GM19397 (cell line): ENCODE measurements at regions not wholly inside any gene's neighbourhood (a gene's known extent, or its start where the extent isn't known, plus 50 kb on each side); places are given as distances from the start of the nearest gene placed in this dataset.
"Not testable (repeated sequence)": the region's sequence is repeated elsewhere in the genome, so short reads cannot be mapped to it uniquely, and the experiment has no call there.

Source experiments
- ATAC-seq: cut with Tn5 transposase; IDR thresholded peaks from one replicate; pipeline ENCODE4 v1.9.1; 2021; ENCODE audit warnings: mild to moderate bottlenecking, moderate library complexity; ENCODE audit not compliant: unreplicated experiment

DNA sequence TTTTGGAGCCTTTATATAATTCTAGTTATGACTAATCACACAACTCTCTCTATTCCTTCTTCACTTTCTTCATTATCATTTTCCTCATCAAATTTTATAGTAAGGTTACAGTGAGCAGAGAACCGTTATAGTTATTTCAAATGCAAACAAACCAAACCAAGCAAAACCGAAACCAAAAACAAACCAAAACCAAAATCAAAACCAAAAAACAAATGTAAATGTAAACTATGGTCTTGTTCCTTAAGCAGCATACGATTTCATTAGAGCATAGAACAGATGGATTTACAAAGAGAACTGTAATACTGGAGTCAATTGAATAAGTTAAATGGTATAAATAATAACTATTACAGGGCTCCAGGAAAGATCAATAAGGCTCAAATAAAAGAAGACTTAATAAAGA is 447.1 kb downstream of the LRRC70 start:
- ATAC-seq: no peak

DNA sequence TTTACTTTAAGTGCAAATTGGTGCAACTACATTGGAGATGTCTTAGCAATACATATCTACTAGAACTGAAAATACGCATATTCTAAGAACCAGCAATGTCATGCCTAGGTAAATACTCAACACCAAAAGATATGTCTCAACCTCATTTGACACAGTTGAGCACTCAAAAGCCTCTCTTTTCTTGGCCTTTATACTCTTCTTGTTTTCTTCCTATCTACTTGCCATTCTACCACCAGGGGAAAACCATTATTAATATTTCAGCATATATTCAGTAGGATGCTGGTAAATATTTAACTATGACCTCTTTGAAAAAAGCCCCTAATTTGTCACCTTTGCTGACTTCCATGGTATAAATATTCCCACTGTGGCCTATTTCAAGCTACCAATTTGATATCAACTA is 443.8 kb downstream of the LRRC70 start:
- peak; percentile 60 for ATAC-seq

DNA sequence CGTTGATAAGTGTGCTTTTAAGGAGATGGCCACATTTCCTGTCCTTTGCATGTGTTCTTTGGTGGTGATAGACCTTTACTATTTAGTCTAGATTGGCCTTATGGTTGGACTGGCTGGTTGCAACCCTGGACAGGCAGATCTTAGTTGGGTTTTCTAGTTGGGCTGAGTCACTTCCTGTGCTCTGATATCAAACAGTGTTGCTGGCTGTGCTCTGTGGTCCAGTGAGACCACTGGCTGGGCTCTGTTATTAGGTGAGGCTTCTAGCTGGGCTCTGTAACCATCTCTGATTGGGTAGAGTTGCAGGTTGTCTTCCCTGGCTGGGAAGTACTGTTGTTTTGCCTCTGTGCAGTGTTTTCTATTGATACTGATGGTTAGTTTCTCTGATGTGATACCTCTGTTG is 432.5 kb downstream of the LRRC70 start:
- no peak for ATAC-seq

DNA sequence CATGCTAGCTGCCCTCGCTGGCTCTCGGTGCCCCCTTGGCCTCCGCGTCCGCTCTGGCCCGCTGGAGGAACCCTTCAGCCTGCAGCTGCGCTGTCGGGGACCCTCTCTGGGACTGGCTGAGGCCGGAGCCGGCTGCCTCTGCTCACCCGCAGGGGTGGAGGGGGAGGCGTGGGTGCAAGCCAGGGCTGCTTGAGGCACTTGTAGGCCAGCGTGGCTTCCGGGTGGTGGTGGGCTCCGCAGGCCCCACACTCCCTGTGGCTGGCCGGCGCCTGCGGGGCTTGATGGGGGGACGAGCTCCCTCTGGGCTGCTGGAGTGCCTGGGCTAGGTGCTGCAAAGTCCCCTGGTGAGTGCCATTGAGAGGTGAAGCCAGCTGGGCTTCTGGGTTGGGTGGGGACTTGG is 429.6 kb downstream of the LRRC70 start:
- ATAC-seq: no peak

DNA sequence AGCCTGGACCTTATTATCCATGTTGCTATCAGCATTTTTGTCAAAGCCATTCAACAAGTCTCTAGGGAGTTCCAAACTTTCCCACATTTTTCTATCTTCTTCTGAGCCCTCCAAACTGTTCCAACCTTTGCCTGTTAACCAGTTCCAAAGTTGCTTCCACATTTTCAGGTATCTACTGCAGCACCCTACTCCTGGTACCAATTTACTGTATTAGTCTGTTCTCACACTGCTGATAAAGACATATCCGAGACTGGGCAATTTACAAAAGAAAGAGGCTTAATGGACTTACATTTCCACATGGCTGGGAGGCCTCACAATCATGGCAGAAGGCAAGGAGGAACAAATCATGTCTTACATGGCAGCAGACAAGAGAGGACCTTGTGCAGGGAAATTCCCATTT is 416.2 kb downstream of the LRRC70 start:
- not testable (repeated sequence) for ATAC-seq

DNA sequence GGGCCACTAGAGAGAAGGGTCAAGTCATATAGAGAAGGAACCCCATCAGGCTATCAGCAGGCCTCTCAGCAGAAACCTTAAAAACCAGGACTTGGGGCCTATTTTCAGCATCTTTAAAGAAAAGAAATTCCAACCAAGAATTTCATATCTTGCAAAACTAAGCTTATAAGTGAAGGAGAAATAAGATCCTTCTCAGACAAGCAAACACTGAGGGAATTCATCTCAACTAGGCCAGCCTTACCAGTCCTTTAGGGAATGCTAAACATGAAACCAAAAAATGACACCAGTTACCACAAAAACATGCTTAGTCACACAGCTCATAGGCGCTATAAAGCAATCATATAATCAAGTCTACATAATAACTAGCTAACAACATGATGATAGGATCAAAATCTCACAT is 407.1 kb downstream of the LRRC70 start:
- ATAC-seq: no peak

DNA sequence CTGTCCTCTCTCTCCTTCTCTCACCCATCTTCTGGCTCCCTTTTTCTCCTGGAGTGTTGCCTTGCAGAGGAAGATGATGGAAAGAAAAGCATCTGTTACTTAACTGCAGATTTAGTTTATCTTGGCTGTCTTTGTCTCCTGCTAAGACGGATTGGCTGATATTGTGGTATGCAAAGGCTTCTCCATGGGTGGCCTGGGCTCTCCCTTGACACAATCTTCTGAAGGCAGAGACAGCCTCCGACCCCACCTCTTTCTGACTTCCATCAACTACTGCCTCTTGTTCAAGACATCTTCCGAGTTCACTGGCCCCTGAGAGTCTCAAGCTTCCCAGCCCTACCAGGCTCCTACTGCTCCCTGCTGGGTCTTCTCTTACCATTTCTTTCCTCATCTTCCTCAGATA is 403.7 kb downstream of the LRRC70 start:
- no peak for ATAC-seq

DNA sequence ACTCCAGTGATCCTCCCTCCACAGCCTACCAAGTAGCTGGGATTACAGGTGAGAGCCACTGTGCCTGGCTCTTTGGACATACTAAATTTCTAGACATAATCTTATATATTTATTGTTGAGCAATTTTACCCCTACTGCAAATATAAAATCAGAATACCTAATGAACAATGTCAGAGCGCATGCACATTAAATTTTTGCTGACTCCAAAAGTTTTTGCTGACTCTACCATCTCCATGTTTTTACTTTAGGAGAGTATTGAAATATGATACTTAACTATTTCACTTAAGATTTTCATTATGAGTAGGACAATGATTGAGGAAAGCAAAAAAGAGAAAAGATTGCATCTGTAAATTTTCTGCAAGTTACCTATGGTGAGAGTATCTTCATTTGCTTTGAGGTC is 402.3 kb downstream of the LRRC70 start:
- no peak for ATAC-seq

DNA sequence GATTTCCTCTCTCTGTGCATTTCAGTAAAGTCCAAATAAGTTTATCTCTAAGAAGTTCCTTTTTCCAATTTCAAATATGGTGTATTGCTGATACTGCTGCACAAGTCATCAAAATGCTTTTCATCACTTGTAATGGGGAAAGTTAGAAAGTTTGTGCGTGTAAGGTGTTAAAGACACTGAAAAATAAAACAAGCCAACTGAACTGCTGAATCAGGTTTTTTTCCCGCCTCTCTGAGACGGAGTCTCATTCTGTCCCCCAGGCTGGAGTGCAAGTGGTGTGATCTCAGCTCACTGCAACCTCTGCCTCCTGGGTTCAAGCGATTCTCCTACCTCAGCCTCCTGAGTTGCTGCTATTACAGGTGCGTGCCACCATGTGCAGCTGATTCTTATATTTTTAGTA is 400.9 kb downstream of the LRRC70 start:
- ATAC-seq: no peak

DNA sequence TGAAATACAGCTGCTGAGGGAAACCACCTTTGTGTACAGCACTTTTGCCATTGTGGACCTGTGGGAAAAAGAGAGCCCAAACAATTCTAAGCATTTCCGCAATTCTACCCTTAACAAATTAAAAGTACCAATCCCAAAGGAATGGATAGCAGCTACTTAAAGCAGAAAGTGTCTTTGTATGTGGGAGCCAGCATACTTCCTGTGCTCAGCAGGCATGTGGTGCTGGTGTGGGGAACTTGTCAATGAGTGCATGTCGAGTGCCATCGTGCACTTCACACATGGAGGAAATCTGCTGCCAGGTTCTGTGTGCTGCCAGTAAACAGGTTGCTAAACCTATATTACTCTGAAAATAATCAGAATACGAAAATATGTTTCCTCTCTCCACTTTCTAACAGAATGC is 399.0 kb downstream of the LRRC70 start:
- no peak for ATAC-seq

DNA sequence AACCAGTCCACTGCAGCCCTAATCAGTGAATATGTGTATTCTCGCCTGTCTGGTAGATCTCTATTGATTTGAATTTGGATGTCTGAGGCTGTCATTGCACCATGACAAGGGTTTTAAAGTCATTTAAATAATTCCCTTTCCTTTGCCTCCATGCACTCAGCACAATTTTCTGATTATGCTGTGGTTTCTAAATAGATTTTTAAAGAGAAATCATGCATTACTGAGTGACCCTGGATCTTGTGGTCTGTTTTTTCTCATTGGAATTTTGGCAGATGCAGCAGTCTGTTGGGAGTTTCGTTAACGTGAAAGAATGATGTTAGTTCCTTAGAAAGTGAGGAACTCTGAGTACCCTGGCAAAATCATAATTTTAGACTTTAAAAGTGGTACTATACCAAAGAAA is 396.0 kb downstream of the LRRC70 start:
- ATAC-seq: no peak

DNA sequence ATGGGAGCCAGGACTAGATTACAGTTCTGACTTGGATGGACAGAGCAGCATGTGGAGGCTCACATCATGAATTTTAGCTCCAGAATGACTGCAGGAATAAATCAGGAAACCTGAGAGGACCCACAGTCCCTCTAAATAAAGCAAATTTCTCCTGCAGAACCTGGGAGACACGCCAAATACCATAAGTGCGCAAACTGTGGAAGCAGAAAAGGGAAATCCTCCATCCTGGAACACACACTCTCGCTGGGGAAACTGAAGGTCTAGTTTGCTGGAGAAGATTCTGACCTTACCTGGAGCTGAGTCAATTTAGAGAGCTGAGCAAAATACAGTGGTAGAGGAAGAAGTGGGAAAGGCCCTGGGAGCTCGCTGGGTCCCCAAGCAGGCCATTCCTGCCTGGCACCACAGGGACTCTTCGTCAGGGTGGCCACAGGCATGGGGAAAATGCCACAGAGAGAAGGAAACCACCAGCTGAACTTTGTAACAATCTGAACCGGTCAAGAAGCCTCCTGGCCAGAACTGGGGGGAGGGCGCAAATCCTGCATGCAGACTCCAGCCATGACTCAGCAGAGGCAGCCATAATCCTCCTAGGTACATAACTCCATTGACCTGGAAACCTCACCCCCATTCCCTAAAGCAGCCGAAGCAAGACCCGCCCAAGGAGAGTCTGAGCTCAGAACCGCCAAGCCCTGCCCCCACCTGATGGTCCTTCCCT is 390.9 kb downstream of the LRRC70 start:
- ATAC-seq: no peak

DNA sequence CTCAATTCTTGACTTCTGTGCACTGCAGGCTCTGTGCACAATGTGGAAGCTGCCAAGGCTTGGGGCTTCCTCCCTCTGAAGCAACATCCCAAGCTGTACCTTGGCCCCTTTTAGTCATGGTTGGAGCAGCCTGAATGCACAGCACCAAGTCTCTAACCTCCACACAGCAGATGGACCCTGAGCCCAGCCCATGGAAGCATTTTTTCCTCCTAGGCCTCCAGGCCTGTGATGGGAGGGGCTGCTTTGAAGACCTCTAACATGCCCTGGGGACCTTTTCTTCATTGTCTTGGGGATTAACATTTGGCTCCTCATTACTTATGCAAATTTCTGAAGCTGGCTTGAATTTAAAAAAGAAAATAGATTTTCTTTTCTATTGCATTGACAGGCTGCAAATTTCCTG is 385.8 kb downstream of the LRRC70 start:
- ATAC-seq: no peak

DNA sequence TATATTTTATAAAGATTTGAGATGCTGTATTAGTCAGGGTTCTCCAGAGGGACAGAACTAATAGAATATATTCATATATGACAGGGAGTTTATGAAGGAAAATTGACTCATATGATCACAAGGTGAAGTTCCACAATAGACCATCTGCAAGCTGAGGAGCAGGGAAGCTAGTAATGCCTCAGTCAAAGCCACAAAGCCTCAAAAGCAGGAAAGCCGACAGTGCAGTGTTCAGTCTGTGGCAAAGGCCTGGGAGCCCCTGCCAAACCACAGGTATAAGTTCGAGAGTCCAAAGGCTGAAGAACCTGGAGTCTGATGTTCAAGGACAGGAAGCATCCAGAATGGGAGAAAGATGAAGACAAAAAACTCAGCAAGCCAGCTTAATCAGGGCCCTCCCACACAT is 382.2 kb downstream of the LRRC70 start:
- ATAC-seq: no peak

DNA sequence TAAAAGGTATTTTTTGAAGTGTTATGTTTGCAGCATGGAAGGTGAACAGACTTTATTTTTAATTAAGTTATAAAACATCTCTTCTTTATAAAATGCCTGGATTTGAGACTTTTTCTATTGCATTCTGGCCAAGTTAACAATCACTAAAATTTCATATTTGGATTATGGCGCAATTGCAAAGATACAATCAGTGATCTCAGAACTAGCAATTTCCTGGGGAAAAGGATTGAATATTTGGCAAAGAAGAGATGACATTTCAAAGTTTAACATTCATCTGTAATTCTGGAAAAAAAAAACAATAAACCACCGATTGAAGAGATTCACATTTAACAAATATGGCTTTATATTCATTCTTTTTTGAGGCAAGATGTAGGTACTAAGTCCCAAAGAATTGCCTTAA is 378.0 kb downstream of the LRRC70 start:
- no peak for ATAC-seq

DNA sequence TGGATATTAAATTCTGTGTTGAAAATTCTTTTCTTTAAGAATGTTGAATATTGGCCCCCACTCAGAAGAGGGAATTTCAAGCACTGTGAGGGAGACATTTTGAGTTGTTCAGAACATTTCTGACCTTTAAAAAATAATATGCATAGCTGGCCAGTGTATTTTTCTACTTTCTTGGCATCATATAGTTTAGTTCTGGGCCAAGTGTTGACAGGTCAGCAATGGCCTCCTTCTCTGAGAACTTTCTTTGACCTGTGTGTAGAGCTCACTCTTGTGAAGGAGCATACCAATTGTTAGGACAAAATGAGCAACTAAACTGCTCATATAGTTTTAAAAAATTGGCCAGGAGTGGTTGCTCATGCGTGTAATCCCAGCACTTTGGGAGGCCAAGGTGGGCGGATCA is 376.0 kb downstream of the LRRC70 start:
- ATAC-seq: no peak

DNA sequence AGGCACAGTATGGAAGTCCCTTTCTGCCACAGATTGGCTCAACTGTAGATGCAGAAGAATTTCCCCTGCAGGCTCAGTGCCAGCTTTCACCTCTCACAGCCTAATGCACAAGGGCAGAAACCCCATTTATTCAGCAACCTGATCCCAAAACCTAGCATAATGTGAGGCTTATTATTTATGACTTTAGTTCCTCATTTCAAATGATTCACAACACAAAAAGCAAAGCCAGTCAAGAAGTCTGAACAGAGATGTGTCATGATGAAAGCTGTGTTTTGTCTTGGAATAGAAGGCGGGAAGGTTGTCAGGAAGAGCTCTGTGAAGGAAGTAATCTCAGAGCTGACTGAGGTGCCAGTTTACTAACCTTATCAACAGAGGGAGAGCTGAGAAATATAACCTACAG is 369.7 kb downstream of the LRRC70 start:
- ATAC-seq: no peak

DNA sequence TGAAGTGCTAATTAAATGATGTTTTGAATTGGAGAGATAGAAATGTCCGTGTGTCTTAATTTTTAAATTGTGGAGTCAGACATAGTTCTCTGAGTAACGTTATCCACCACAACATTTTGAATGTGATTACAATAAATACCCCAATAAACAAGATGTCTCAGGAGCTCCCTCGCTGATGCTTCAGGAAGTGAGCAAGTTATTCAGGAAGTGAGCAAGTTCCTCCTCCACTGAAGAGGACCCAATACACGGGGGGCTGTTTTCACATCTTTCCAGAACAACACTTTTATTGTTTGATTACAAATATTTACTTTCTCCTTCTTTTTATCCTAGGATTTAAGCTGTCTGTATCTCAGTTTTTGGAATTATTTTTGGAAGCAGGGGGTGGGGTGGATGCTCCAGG is 363.8 kb downstream of the LRRC70 start:
- ATAC-seq: no peak

DNA sequence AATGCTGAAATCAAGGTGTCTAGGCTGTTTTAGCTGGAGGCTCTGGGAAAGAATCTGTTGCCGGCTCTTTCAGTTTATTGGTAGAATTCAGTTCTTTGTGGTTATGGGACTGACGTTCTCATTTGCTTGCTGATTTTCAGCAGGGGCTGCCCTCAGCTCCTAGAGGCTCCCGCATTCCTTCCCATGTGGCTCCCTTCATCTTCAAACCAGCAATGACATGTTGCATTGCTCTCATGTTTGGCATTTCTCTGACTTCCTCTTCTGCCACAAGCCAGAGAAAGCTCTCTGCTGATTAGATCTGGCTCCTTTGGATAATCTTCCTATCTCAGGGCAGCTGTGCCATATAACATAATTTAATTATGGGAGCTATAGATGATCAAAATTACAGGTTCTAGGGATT is 360.3 kb downstream of the LRRC70 start:
- ATAC-seq: no peak

DNA sequence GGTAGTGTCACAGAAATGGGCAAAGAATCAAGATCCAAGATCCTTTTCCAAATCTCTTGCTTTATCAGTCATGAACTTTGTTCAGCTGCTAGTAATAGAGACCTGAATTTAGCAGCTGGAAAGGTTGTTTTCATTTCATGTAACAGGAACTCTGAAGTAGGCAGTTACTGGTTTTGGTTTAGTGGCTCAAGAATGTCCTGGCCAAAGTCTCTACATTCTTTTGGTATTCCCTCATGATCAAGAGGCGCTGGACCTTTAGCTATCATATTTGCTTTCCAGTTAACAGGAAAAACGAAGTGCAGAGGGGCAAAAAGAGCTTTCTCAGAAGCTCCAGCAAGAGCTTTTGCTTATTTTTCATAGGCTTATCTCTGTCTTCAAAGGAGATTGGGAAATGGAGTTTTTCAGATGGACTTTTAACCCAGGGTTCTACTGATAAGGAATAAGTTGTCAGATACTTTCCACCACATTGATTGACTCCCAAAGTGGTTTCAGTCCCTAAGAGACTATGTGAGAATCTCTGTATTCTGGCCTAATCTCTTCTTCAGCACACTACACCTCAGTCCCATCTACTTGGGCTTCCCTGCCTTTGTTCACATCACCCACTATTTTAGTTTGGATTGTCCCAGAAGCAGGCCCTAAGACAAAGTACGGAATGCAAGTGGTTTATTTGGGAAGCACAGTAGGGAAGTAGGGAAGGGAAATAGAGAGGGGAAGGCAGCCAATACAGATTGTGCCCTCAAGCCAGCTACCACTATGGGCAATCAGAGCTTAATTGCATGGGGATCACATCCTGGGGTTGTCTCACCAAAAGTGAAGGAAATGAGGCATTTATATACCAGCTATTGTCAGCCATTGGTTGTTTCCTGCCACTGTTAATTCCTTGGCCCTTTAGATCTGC is 359.3 kb downstream of the LRRC70 start:
- no peak for ATAC-seq

DNA sequence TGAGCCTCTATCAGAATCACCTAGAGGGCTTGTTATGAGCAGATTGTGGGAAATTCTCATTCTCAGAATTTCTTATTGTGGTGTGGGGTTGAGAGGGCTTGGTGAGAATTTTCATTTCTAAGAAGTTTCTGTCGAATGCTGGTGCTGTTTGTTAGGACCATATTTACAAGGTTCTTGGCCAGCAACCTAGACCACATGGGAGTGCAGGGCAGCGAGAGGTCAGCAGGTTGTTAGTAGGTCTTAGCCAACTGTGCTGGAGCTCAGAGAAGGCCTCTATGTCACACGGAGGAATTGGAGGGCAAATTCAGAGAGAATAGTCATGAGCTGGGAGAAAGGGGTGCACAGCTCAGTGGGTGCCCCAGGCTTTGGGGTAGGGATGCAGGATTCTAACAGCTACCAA is 357.0 kb downstream of the LRRC70 start:
- ATAC-seq: no peak

DNA sequence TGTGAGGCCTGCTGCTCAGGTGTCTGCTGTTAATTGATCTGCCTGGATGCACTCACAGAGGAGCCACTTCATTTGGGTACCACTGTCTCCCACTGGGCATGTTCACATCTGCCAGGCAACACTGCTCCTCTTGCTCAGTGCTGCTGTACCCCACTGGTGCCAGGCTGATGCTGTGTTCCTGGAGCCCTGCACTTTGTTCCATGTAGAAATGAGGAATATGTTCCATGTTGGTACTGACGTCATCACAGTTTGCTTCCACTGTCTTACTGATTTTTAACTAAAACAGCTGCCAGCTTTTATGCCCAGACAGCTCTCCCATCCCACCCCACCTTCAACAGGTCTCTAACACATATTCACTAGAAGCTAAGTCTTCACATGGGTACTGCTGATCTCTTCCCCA is 355.7 kb downstream of the LRRC70 start:
- no peak for ATAC-seq
